ENCODE measurements at regions not wholly inside any gene's neighbourhood (a gene's known extent, or its start where the extent isn't known, plus 50 kb on each side); places are given as distances from the start of the nearest gene placed in this dataset.

- no peak for TF ChIP-seq CTCF (IDR thresholded peaks at IDR 0.05; ENCODE audit: low read length)
- no peak for TF ChIP-seq EZH2phosphoT487 (IDR thresholded peaks at IDR 0.05; ENCODE audit: low read length)
Observed at GRCh38 chr21:23478381-23478780, 2128.9 kb downstream of the MRPL39 start.
